ENCODE measurements at regions not wholly inside any gene's neighbourhood (a gene's known extent, or its start where the extent isn't known, plus 50 kb on each side); places are given as distances from the start of the nearest gene placed in this dataset.

GRCh38 chr4:187042251-187042650 lies 318.6 kb upstream of the FAT1 start:
- no peaks in the 10 kb centered on the region for H3K9me3 ChIP-seq (ENCODE audit: control insufficient read depth in 1 of 2, low read length in 2 of 2)
- H3K9ac ChIP-seq (ENCODE audit: low read depth in 1 of 2, low read length in 2 of 2), result no peak overlapping the region
- no peaks in the 10 kb centered on the region for H3K27me3 ChIP-seq (ENCODE audit: control insufficient read depth in 1 of 2, insufficient read depth in 2 of 2, low read length in 2 of 2)
- H3K36me3 ChIP-seq (ENCODE audit: control insufficient read depth in 1 of 2, insufficient read depth in 2 of 2, low read length in 2 of 2), result no peaks in the 10 kb centered on the region
- H3K4me1 ChIP-seq (ENCODE audit: control insufficient read depth in 1 of 2, insufficient read depth in 2 of 2, low read length in 2 of 2), result no peaks in the 10 kb centered on the region
- no peak overlapping the region for H3K27ac ChIP-seq (ENCODE audit: low read depth, low read length)
- no peak overlapping the region for H3K4me3 ChIP-seq (ENCODE audit: low read depth in 1 of 2, low read length in 2 of 2)

GRCh38 chr4:187046471-187046870 lies 322.8 kb upstream of the FAT1 start:
- H3K4me3 ChIP-seq (ENCODE audit: low read depth in 1 of 2, low read length in 2 of 2), result no peak overlapping the region
- H3K27me3 ChIP-seq (ENCODE audit: control insufficient read depth in 1 of 2, insufficient read depth in 2 of 2, low read length in 2 of 2), result no peaks in the 10 kb centered on the region
- H3K4me1 ChIP-seq (ENCODE audit: control insufficient read depth in 1 of 2, insufficient read depth in 2 of 2, low read length in 2 of 2), result no peaks in the 10 kb centered on the region
- H3K36me3 ChIP-seq (ENCODE audit: control insufficient read depth in 1 of 2, insufficient read depth in 2 of 2, low read length in 2 of 2), result no peaks in the 10 kb centered on the region
- H3K9me3 ChIP-seq (ENCODE audit: control insufficient read depth in 1 of 2, low read length in 2 of 2), result no peaks in the 10 kb centered on the region
- H3K9ac ChIP-seq (ENCODE audit: low read depth in 1 of 2, low read length in 2 of 2), result no peak overlapping the region
- no peak overlapping the region for H3K27ac ChIP-seq (ENCODE audit: low read depth, low read length)

- Histone ChIP-seq H3K9ac (ENCODE audit: low read depth in 1 of 2, low read length in 2 of 2) (no peak overlapping the region), H3K27me3 (ENCODE audit: control insufficient read depth in 1 of 2, insufficient read depth in 2 of 2, low read length in 2 of 2) (no peaks in the 10 kb centered on the region), H3K27ac (ENCODE audit: low read depth, low read length) (no peak overlapping the region), H3K36me3 (ENCODE audit: control insufficient read depth in 1 of 2, insufficient read depth in 2 of 2, low read length in 2 of 2) (no peaks in the 10 kb centered on the region), H3K4me3 (ENCODE audit: low read depth in 1 of 2, low read length in 2 of 2) (no peak overlapping the region), H3K4me1 (ENCODE audit: control insufficient read depth in 1 of 2, insufficient read depth in 2 of 2, low read length in 2 of 2) (no peaks in the 10 kb centered on the region), H3K9me3 (ENCODE audit: control insufficient read depth in 1 of 2, low read length in 2 of 2) (no peaks in the 10 kb centered on the region)
Observed at GRCh38 chr4:187059021-187059420, 335.4 kb upstream of the FAT1 start.

- no peak overlapping the region for H3K27ac ChIP-seq (ENCODE audit: low read depth, low read length)
- H3K9ac ChIP-seq (ENCODE audit: low read depth in 1 of 2, low read length in 2 of 2), result no peak overlapping the region
- H3K4me3 ChIP-seq (ENCODE audit: low read depth in 1 of 2, low read length in 2 of 2), result no peak overlapping the region
- H3K9me3 ChIP-seq (ENCODE audit: control insufficient read depth in 1 of 2, low read length in 2 of 2), result no peaks in the 10 kb centered on the region
- no peaks in the 10 kb centered on the region for H3K36me3 ChIP-seq (ENCODE audit: control insufficient read depth in 1 of 2, insufficient read depth in 2 of 2, low read length in 2 of 2)
- H3K4me1 ChIP-seq (ENCODE audit: control insufficient read depth in 1 of 2, insufficient read depth in 2 of 2, low read length in 2 of 2), result no peaks in the 10 kb centered on the region
- H3K27me3 ChIP-seq (ENCODE audit: control insufficient read depth in 1 of 2, insufficient read depth in 2 of 2, low read length in 2 of 2), result no peaks in the 10 kb centered on the region
Observed at GRCh38 chr4:187059895-187060294, 336.2 kb upstream of the FAT1 start.

GRCh38 chr4:187060551-187060950 lies 336.9 kb upstream of the FAT1 start:
- H3K4me1 ChIP-seq (ENCODE audit: control insufficient read depth in 1 of 2, insufficient read depth in 2 of 2, low read length in 2 of 2), result no peaks in the 10 kb centered on the region
- no peak overlapping the region for H3K9ac ChIP-seq (ENCODE audit: low read depth in 1 of 2, low read length in 2 of 2)
- H3K27me3 ChIP-seq (ENCODE audit: control insufficient read depth in 1 of 2, insufficient read depth in 2 of 2, low read length in 2 of 2), result no peaks in the 10 kb centered on the region
- H3K27ac ChIP-seq (ENCODE audit: low read depth, low read length), result no peak overlapping the region
- no peak overlapping the region for H3K4me3 ChIP-seq (ENCODE audit: low read depth in 1 of 2, low read length in 2 of 2)
- H3K9me3 ChIP-seq (ENCODE audit: control insufficient read depth in 1 of 2, low read length in 2 of 2), result no peaks in the 10 kb centered on the region
- no peaks in the 10 kb centered on the region for H3K36me3 ChIP-seq (ENCODE audit: control insufficient read depth in 1 of 2, insufficient read depth in 2 of 2, low read length in 2 of 2)

GRCh38 chr4:187063251-187063650 lies 339.6 kb upstream of the FAT1 start:
- Histone ChIP-seq H3K9ac (ENCODE audit: low read depth in 1 of 2, low read length in 2 of 2) (no peak overlapping the region), H3K9me3 (ENCODE audit: control insufficient read depth in 1 of 2, low read length in 2 of 2) (no peaks in the 10 kb centered on the region), H3K36me3 (ENCODE audit: control insufficient read depth in 1 of 2, insufficient read depth in 2 of 2, low read length in 2 of 2) (no peaks in the 10 kb centered on the region), H3K4me1 (ENCODE audit: control insufficient read depth in 1 of 2, insufficient read depth in 2 of 2, low read length in 2 of 2) (no peaks in the 10 kb centered on the region), H3K4me3 (ENCODE audit: low read depth in 1 of 2, low read length in 2 of 2) (no peak overlapping the region), H3K27ac (ENCODE audit: low read depth, low read length) (no peak overlapping the region), H3K27me3 (ENCODE audit: control insufficient read depth in 1 of 2, insufficient read depth in 2 of 2, low read length in 2 of 2) (no peaks in the 10 kb centered on the region)

- no peaks in the 10 kb centered on the region for H3K36me3 ChIP-seq (ENCODE audit: control insufficient read depth in 1 of 2, insufficient read depth in 2 of 2, low read length in 2 of 2)
- H3K27me3 ChIP-seq (ENCODE audit: control insufficient read depth in 1 of 2, insufficient read depth in 2 of 2, low read length in 2 of 2), result no peaks in the 10 kb centered on the region
- H3K4me3 ChIP-seq (ENCODE audit: low read depth in 1 of 2, low read length in 2 of 2), result no peak overlapping the region
- no peaks in the 10 kb centered on the region for H3K4me1 ChIP-seq (ENCODE audit: control insufficient read depth in 1 of 2, insufficient read depth in 2 of 2, low read length in 2 of 2)
- no peak overlapping the region for H3K9ac ChIP-seq (ENCODE audit: low read depth in 1 of 2, low read length in 2 of 2)
- H3K27ac ChIP-seq (ENCODE audit: low read depth, low read length), result no peak overlapping the region
- no peaks in the 10 kb centered on the region for H3K9me3 ChIP-seq (ENCODE audit: control insufficient read depth in 1 of 2, low read length in 2 of 2)
Observed at GRCh38 chr4:187064033-187064432, 340.4 kb upstream of the FAT1 start.

GRCh38 chr4:187065396-187065795 lies 341.7 kb upstream of the FAT1 start:
- Histone ChIP-seq H3K4me1 (ENCODE audit: control insufficient read depth in 1 of 2, insufficient read depth in 2 of 2, low read length in 2 of 2) (no peaks in the 10 kb centered on the region), H3K4me3 (ENCODE audit: low read depth in 1 of 2, low read length in 2 of 2) (no peak overlapping the region), H3K27me3 (ENCODE audit: control insufficient read depth in 1 of 2, insufficient read depth in 2 of 2, low read length in 2 of 2) (no peaks in the 10 kb centered on the region), H3K27ac (ENCODE audit: low read depth, low read length) (no peak overlapping the region), H3K36me3 (ENCODE audit: control insufficient read depth in 1 of 2, insufficient read depth in 2 of 2, low read length in 2 of 2) (no peaks in the 10 kb centered on the region), H3K9me3 (ENCODE audit: control insufficient read depth in 1 of 2, low read length in 2 of 2) (no peaks in the 10 kb centered on the region), H3K9ac (ENCODE audit: low read depth in 1 of 2, low read length in 2 of 2) (no peak overlapping the region)

GRCh38 chr4:187065806-187066205 lies 342.1 kb upstream of the FAT1 start:
- Histone ChIP-seq H3K4me1 (ENCODE audit: control insufficient read depth in 1 of 2, insufficient read depth in 2 of 2, low read length in 2 of 2) (no peaks in the 10 kb centered on the region), H3K9ac (ENCODE audit: low read depth in 1 of 2, low read length in 2 of 2) (no peak overlapping the region), H3K27me3 (ENCODE audit: control insufficient read depth in 1 of 2, insufficient read depth in 2 of 2, low read length in 2 of 2) (no peaks in the 10 kb centered on the region), H3K4me3 (ENCODE audit: low read depth in 1 of 2, low read length in 2 of 2) (no peak overlapping the region), H3K9me3 (ENCODE audit: control insufficient read depth in 1 of 2, low read length in 2 of 2) (no peaks in the 10 kb centered on the region), H3K36me3 (ENCODE audit: control insufficient read depth in 1 of 2, insufficient read depth in 2 of 2, low read length in 2 of 2) (no peaks in the 10 kb centered on the region), H3K27ac (ENCODE audit: low read depth, low read length) (no peak overlapping the region)

- Histone ChIP-seq H3K4me3 (ENCODE audit: low read depth in 1 of 2, low read length in 2 of 2) (no peak overlapping the region), H3K36me3 (ENCODE audit: control insufficient read depth in 1 of 2, insufficient read depth in 2 of 2, low read length in 2 of 2) (no peaks in the 10 kb centered on the region), H3K4me1 (ENCODE audit: control insufficient read depth in 1 of 2, insufficient read depth in 2 of 2, low read length in 2 of 2) (no peaks in the 10 kb centered on the region), H3K9me3 (ENCODE audit: control insufficient read depth in 1 of 2, low read length in 2 of 2) (no peaks in the 10 kb centered on the region), H3K9ac (ENCODE audit: low read depth in 1 of 2, low read length in 2 of 2) (no peak overlapping the region), H3K27ac (ENCODE audit: low read depth, low read length) (no peak overlapping the region), H3K27me3 (ENCODE audit: control insufficient read depth in 1 of 2, insufficient read depth in 2 of 2, low read length in 2 of 2) (no peaks in the 10 kb centered on the region)
Observed at GRCh38 chr4:187069398-187069797, 345.7 kb upstream of the FAT1 start.

GRCh38 chr4:187070158-187070557 lies 346.5 kb upstream of the FAT1 start:
- no peak overlapping the region for H3K27ac ChIP-seq (ENCODE audit: low read depth, low read length)
- H3K27me3 ChIP-seq (ENCODE audit: control insufficient read depth in 1 of 2, insufficient read depth in 2 of 2, low read length in 2 of 2), result no peaks in the 10 kb centered on the region
- no peak overlapping the region for H3K9ac ChIP-seq (ENCODE audit: low read depth in 1 of 2, low read length in 2 of 2)
- H3K9me3 ChIP-seq (ENCODE audit: control insufficient read depth in 1 of 2, low read length in 2 of 2), result no peaks in the 10 kb centered on the region
- no peak overlapping the region for H3K4me3 ChIP-seq (ENCODE audit: low read depth in 1 of 2, low read length in 2 of 2)
- no peaks in the 10 kb centered on the region for H3K4me1 ChIP-seq (ENCODE audit: control insufficient read depth in 1 of 2, insufficient read depth in 2 of 2, low read length in 2 of 2)
- no peaks in the 10 kb centered on the region for H3K36me3 ChIP-seq (ENCODE audit: control insufficient read depth in 1 of 2, insufficient read depth in 2 of 2, low read length in 2 of 2)

Data from duodenal mucosa (tissue), 2 donors.